HG03460 (cell line): ENCODE measurements at regions not wholly inside any gene's neighbourhood (a gene's known extent, or its start where the extent isn't known, plus 50 kb on each side); places are given as distances from the start of the nearest gene placed in this dataset.
A peak's percentile ranks its signal among the peaks of the same experiment; 100 is the strongest.

Source experiments
- ATAC-seq: cut with Tn5 transposase; IDR thresholded peaks from one replicate; pipeline ENCODE4 v1.9.1; 2021; ENCODE audit not compliant: unreplicated experiment

- peak; percentile 79 for ATAC-seq
Measured at GRCh38 chr6:20023549-20024315, 186.6 kb downstream of the ID4 start.

DNA sequence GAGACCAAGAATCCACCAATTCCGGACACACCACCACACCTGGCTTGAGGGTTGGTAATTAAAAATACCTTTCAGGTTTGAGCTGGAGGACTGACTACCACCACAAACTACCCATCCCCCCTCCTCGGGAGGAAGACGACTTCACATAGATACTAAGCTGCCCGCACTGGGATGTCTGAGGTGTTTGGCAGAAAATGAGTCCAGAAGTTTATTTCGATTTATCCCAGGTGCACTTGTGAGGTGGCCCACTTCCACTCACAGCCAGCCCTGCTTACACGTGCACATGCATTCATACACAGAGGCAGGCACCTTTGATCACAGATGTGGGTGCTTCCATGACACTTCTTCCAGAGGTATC lies 187.1 kb downstream of the ID4 start:
- ATAC-seq, result no peak

GRCh38 chr6:20024978-20025377 lies 187.3 kb downstream of the MBOAT1 start:
- no peak for ATAC-seq

DNA sequence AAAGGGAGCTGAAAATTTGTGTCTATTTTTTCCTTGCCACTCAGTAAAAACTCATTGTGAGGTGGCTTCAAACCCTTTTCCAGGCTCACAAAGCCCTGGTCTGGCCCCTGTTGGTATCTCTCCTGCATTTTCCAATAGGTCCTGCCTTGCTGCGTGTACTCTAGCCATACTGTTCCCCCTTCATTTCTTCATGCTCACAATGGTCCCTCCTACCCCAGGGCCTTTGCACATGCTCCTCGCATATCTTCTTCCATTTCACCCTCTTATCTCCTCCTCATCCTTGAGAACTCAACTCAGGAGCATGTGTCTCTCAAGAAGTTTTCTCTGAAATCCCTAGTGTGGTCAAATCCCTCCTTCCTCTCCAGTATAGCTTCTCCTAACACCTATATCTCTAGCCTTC lies 186.6 kb downstream of the MBOAT1 start:
- no peak for ATAC-seq

GRCh38 chr6:20028143-20028542 lies 184.1 kb downstream of the MBOAT1 start:
- ATAC-seq, result no peak

DNA sequence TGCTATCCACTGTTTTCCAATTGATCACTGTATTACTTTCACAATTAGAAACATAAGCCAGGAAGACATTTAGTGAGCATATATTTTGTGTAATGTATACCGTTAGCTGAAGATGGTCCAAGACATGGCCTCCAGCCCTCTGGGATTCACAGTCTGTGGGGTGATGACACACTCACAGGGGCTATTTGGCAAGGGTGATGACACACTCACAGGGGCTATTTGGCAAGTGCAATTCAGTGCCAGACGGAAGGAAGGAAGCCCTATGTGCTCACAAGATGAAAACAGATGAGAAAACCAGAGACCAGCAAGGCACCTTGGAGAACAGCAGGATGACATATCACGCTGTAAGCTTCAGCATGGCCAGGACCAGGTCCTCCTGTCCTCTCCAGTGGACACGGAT lies 183.7 kb downstream of the MBOAT1 start:
- ATAC-seq, result no peak

DNA sequence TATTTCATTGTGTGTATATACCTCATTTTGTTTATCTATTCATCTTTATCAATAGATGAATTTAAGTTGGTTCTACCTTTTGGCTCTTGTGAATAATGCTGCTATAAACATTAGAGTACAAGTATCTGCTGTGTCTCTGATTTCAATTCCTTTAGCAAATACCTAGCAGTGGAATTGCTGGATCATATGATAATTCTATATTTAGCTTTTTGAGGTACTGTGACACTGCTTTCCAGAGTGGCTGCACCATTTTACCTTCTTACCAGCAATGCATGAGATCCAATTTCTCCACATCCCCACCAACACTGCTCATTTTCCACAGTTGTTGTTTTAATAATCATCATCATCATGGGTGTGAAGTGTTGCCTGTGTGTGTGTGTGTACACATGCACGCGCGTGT lies 182.3 kb downstream of the MBOAT1 start:
- no peak for ATAC-seq

GRCh38 chr6:20031342-20031741 lies 180.9 kb downstream of the MBOAT1 start:
- no peak for ATAC-seq

DNA sequence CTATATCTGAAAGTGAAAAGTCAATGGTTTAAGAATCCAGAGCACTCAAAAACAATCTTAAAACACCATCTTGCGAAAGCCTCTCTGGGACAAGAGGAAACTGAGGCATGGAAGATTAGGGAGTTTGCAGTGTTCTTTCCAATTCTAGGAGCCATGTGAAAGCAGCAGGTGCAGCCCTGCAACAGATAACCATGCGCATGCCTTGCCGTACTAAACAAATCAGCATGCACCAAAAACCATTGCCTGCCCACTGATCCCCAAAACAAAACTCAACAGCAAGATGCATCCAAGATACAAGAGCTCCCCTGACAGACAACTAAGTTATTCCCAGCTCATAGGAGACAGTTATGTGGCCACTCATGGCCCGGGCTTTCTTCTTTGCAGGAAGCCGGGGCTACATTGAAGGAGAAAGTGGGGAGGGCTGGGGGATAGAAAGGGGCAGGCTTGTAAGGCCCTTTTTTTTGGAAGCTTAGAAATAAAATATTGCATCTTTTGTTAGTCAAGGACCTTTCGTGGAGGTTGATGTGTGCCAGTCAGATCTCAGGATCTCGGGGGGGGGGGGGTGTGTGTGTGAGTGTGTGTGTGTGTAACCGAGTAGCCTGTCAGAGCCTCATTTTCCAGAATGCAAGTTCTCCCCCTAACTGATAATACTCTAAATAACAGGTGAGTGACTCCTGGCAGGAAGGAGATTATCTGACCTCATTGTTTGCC lies 178.4 kb downstream of the MBOAT1 start:
- no peak for ATAC-seq

DNA sequence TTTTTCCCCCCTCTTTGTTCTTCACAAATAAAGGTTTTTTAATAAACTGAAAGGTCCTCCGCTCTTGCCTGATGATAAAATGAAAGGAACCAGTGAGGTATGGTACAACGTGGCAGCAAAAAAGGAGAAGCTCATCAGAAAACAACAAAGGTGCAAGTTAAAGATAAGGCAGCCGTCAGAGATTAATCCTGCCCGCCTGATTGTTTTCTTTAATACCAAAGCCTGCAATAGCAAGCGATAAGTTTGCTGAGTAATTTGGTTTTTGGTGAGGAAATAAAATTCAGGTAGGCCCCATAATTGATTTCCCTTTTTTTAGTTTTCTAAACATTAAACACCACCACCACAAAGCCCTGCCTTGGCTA lies 177.9 kb downstream of the MBOAT1 start:
- no peak for ATAC-seq

- no peak for ATAC-seq
Measured at GRCh38 chr6:20036141-20036677, 176.1 kb downstream of the MBOAT1 start.

DNA sequence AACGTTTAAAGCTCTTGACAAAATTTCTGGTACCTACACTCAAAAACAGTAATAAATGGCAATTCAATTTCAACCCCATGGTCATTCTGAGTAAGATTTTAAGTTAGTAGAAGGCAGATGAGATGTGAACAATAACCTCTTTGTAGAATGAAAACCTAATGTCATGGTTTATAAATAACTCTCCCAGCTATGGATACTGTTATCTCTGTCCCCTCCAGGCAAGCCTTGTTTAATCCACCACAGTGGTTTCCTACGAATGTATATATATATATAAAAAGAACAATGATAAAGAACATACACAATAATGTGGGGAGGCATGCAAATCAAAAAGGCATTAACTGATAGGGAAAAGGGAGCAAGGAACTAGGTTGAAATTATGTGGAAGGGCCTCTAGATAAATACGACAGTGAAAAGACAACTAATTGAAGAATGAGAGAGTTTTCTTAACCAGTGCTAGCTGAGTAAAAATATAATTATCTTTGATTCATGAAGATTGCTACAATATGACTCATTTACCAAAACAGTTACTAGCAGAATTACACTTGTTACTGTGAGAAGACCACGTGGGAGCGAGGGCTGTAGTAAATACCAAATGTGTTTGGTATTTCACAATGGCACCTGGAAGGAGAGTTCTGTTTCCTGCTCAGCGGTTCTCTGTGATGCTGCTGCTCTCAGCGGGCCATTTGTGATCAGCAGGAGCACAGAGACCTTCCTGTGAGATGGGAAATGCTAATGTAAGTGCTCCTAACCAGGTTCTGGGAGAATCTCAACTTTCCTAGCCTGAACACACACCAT lies 173.7 kb downstream of the MBOAT1 start:
- no peak for ATAC-seq

- ATAC-seq, result no peak
Measured at GRCh38 chr6:20044883-20045282, 167.4 kb downstream of the MBOAT1 start.
